ENCODE measurements at regions not wholly inside any gene's neighbourhood (a gene's known extent, or its start where the extent isn't known, plus 50 kb on each side); places are given as distances from the start of the nearest gene placed in this dataset.
"Not testable (repeated sequence)": the region's sequence is repeated elsewhere in the genome, so short reads cannot be mapped to it uniquely, and the experiment has no call there.

DNA sequence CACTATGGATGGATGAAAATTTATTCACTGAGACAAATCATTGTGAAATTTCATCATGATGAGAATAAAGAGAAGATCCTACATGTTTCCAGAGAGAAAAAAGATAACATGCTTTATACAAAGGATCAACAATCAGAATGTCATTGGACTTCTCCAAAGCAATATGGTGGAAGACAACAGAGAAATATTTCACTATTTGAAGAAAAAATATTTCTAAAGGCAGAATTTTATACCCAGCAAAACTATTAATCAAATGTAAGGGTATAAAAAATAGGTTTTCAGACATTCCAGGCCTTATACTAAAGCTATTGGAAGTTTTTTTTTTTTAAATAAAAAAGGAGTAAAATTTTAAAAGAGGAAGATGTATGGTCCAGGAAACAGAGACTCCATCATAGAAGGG lies 100.6 kb upstream of the OLIG2 start:
- ChIA-PET CTCF (interaction anchor here (1.8 kb wide), 1 partner anchor 15 kb away, joined by 8 read pairs; no protein-coding TSS in a partner anchor), POLR2A (interaction anchor here (0.6 kb wide), 1 partner anchor 68 kb away, joined by 5 read pairs; no protein-coding TSS in a partner anchor)
- peaks cover 10% of the 10 kb centered on the region for H3K36me3 Mint-ChIP-seq (ENCODE audit: low read depth)
- DNase-seq (no peak), ATAC-seq (no peak)
- no peak overlapping the region for H3K27ac Mint-ChIP-seq
- no peak overlapping the region for H3K4me3 Mint-ChIP-seq
- no peaks in the 10 kb centered on the region for H3K27me3 Mint-ChIP-seq
- peaks cover 15% of the 10 kb centered on the region for H3K4me1 Mint-ChIP-seq (ENCODE audit: low read depth)
- TF ChIP-seq CTCF (IDR thresholded peaks at IDR 0.05): no peak
- peaks cover 22% of the 10 kb centered on the region for H3K9me3 Mint-ChIP-seq
- intact Hi-C loops (cut with micrococcal nuclease): no loop called here

GRCh38 chr21:32929633-32930038 lies 96.1 kb upstream of the OLIG2 start:
- no peak for TF ChIP-seq CTCF (IDR thresholded peaks at IDR 0.05)
- intact Hi-C loops (cut with micrococcal nuclease): no loop called here
- ATAC-seq (peak; percentile 44), DNase-seq (peak; percentile 56)
- H3K27ac Mint-ChIP-seq: peak overlapping the region; percentile 88
- H3K4me3 Mint-ChIP-seq: peak overlapping the region; percentile 14
- H3K36me3 Mint-ChIP-seq (ENCODE audit: low read depth): peaks cover 10% of the 10 kb centered on the region
- H3K4me1 Mint-ChIP-seq (ENCODE audit: low read depth): peaks cover 40% of the 10 kb centered on the region
- ChIA-PET CTCF (interaction anchor here (0.8 to 2.6 kb wide), 4 partner anchors 11 to 676 kb away, joined by 3 to 9 read pairs (median 4); partner anchors contain the start of gene PAXBP1), POLR2A (interaction anchor here (0.7 to 1.1 kb wide), 3 partner anchors 11 to 454 kb away, joined by 3 to 4 read pairs (median 3); no protein-coding TSS in a partner anchor)
- peaks cover 21% of the 10 kb centered on the region for H3K9me3 Mint-ChIP-seq
- no peaks in the 10 kb centered on the region for H3K27me3 Mint-ChIP-seq

GRCh38 chr21:32930673-32931072 lies 95.1 kb upstream of the OLIG2 start:
- peaks cover 40% of the 10 kb centered on the region for H3K4me1 Mint-ChIP-seq (ENCODE audit: low read depth)
- H3K27me3 Mint-ChIP-seq: no peaks in the 10 kb centered on the region
- no peak overlapping the region for H3K27ac Mint-ChIP-seq
- no peak for DNase-seq
- H3K36me3 Mint-ChIP-seq (ENCODE audit: low read depth): peaks cover 6% of the 10 kb centered on the region
- ATAC-seq: no peak
- ChIA-PET CTCF (interaction anchor here (1.0 to 2.6 kb wide), 6 partner anchors 9 to 267 kb away, joined by 3 to 18 read pairs (median 7); no protein-coding TSS in a partner anchor), POLR2A (no interaction called here)
- no peak overlapping the region for H3K4me3 Mint-ChIP-seq
- peaks cover 14% of the 10 kb centered on the region for H3K9me3 Mint-ChIP-seq
- no peak for TF ChIP-seq CTCF (IDR thresholded peaks at IDR 0.05)
- intact Hi-C loops (cut with micrococcal nuclease): no loop called here

GRCh38 chr21:32934068-32934467 lies 91.7 kb upstream of the OLIG2 start:
- POLR2A ChIA-PET: not testable (repeated sequence)

DNA sequence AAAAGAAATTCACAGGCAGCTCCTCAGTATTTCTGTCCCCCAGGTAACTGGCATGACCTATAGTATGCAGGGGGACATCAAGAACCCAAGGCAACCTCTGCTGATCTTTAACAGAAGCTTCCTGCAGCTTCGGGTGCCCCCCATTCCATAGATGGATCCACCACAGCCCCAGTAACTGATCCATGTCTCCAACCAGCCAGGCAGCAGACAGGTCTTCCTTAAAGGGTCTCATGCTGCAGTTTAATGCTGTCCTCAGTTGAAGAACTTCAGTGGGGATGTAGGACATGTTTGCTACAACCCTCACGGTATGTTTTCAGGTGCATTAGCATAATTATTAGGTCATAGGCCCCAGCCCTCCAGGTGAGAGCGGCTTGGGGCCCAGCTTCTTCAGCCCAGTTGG lies 90.9 kb upstream of the OLIG2 start:
- H3K27me3 Mint-ChIP-seq: no peaks in the 10 kb centered on the region
- no peak overlapping the region for H3K4me3 Mint-ChIP-seq
- H3K27ac Mint-ChIP-seq: no peak overlapping the region
- H3K9me3 Mint-ChIP-seq: peaks cover 3% of the 10 kb centered on the region
- no peak for ATAC-seq
- CTCF ChIA-PET: no interaction called here
- TF ChIP-seq CTCF (IDR thresholded peaks at IDR 0.05): no peak
- intact Hi-C loops (cut with micrococcal nuclease): no loop called here
- POLR2A ChIA-PET: no interaction called here
- H3K36me3 Mint-ChIP-seq (ENCODE audit: low read depth): peaks cover 4% of the 10 kb centered on the region
- peaks cover 29% of the 10 kb centered on the region for H3K4me1 Mint-ChIP-seq (ENCODE audit: low read depth)
- no peak for DNase-seq

More at GRCh38 chr21:32934068-32934467, 91.7 kb upstream of the OLIG2 start:
- H3K36me3 Mint-ChIP-seq (ENCODE audit: low read depth); H3K27me3 Mint-ChIP-seq; intact Hi-C loops (cut with micrococcal nuclease); H3K4me3 Mint-ChIP-seq; ATAC-seq; H3K9me3 Mint-ChIP-seq; H3K27ac Mint-ChIP-seq; DNase-seq: not testable (repeated sequence)
- CTCF ChIA-PET: interaction anchor here (0.8 kb wide), 1 partner anchor 13 kb away, joined by 3 read pairs; no protein-coding TSS in a partner anchor
- H3K4me1 Mint-ChIP-seq (ENCODE audit: low read depth): peaks cover 35% of the 10 kb centered on the region
